Thoracic aorta (tissue), 2 donors: ENCODE measurements at regions not wholly inside any gene's neighbourhood (a gene's known extent, or its start where the extent isn't known, plus 50 kb on each side); places are given as distances from the start of the nearest gene placed in this dataset.

Experiments
- ATAC-seq: fragments of 150-250 bp; one replicate; pipeline ENCODE4 v1.8.0; 2017; ENCODE audit warnings: low read depth; ENCODE audit not compliant: insufficient number of reproducible peaks, low FRiP score
- DNase-seq: peaks from one replicate; pipeline ENCODE4 v3.0.0-alpha.2; 2020; ENCODE audit warnings: low spot score
- H3K27ac ChIP-seq, 2 donors: fragments of 200-600 bp; sonication (generic); 1 replicate in 1 of 2; 2 replicates in 1 of 2; pipeline ENCODE4 v1.5.1; 2016; ENCODE audit warnings: mild to moderate bottlenecking in 2 of 2, moderate library complexity in 2 of 2
- H3K27me3 ChIP-seq: fragments of 200-600 bp; sonication (generic); replicated peaks from 2 replicates; pipeline ENCODE4 v1.6.0; 2016; ENCODE audit warnings: mild to moderate bottlenecking; ENCODE audit not compliant: insufficient read depth
- H3K36me3 ChIP-seq: fragments of 200-600 bp; sonication (generic); one replicate; pipeline ENCODE4 v1.5.1; 2016
- H3K4me1 ChIP-seq, 2 donors: fragments of 200-600 bp; sonication (generic); 1 replicate in 1 of 2; 2 replicates in 1 of 2; pipeline versions ENCODE4 v1.5.1 to v1.6.0; 2016; ENCODE audit warnings: low read depth in 2 of 2, mild to moderate bottlenecking in 1 of 2; ENCODE audit not compliant: control insufficient read depth in 1 of 2
- H3K4me3 ChIP-seq: fragments of 200-600 bp; sonication (generic); 2 replicates; pipeline ENCODE4 v1.5.1; 2016; ENCODE audit warnings: mild to moderate bottlenecking
- H3K9me3 ChIP-seq: fragments of 200-600 bp; sonication (generic); 2 replicates; pipeline ENCODE4 v1.5.1; 2016
- TF ChIP-seq, protein P1 (sequence below): fragments of 200-600 bp; sonication (generic); IDR thresholded peaks from one replicate; pipeline ENCODE4 v1.5.1; 2019; ENCODE audit warnings: antibody characterized with exemption

DNA sequence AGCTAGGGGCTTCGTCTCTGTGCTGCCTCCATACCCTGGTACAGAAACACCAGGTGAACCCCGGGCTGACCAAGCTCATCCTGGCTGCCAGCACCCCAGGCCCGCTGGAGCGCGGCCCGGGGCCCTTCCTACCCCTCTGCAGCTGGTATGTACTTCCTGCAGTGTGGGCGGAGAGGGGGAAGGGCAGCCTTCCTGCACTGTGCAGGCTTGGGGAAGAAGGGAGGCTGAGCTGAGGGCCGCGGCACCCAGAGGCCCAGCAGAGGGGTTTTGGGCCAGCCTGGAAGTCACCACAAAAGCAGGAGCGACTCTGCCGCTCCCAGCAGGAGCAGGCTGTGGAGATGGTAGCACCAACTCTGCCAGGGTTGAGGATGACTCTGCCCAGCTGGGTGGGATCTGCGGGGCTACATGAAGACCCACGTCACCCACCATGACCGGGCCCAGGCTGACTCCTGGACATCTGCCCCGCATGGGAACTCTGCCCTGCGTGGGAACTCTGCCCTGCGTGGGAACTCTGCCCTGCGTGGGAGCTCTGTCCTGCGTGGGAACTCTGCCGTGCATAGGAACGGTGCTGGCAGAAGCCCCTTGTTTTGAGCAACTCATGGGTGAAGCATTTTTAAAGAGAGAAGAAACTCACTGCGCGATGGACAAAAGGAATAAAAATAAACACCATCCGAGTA is 273.3 kb downstream of the NDUFA10 start:
- no peak for ATAC-seq
- Histone ChIP-seq H3K4me3 (peak overlapping the region; percentile 54), H3K27ac (peak overlapping the region; percentile 52 to 56), H3K36me3 (no peaks in the 10 kb centered on the region), H3K4me1 (peaks cover 23 to 49% of the 10 kb centered on the region in 2 donors), H3K9me3 (no peaks in the 10 kb centered on the region), H3K27me3 (no peaks in the 10 kb centered on the region)
- DNase-seq, result no peak
- TF ChIP-seq, protein P1, sequence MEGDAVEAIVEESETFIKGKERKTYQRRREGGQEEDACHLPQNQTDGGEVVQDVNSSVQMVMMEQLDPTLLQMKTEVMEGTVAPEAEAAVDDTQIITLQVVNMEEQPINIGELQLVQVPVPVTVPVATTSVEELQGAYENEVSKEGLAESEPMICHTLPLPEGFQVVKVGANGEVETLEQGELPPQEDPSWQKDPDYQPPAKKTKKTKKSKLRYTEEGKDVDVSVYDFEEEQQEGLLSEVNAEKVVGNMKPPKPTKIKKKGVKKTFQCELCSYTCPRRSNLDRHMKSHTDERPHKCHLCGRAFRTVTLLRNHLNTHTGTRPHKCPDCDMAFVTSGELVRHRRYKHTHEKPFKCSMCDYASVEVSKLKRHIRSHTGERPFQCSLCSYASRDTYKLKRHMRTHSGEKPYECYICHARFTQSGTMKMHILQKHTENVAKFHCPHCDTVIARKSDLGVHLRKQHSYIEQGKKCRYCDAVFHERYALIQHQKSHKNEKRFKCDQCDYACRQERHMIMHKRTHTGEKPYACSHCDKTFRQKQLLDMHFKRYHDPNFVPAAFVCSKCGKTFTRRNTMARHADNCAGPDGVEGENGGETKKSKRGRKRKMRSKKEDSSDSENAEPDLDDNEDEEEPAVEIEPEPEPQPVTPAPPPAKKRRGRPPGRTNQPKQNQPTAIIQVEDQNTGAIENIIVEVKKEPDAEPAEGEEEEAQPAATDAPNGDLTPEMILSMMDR, result no peak

DNA sequence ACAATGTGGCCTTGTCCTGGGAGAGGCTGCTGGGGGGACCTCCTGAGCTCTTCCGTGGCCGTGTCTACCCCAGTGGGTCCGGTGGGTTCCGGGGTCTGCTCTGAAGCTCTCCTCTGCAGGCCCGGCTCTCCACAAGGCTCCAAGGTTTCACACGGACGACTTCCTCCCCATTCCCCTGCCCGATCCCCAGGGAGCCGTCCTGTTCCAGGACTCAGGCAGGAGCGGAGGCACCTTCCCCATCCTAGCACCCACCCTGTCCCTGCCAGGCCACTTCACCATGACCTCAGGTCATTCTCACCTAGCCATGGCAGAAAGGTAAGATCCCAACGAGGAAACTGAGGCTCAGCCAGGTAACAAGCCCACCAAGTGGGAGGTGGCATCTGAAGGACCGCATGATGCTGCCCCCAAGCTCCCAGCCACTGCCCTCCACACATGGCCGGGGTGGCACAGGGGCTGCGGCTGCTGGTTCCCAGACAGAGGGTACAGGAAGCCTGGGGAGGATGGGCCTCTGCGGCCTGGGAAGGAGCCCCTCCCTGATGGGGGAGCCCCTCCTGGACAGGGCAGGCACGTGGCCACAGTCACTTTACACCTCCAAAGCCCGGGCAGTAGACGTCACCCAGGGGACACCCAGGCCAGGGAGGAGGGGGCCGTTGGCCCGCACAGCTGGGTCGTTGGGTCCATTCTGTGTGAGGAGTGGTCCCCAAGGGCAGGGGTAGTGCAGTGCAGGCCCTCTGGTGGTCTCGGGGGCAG is 274.0 kb downstream of the NDUFA10 start:
- Histone ChIP-seq H3K36me3 (no peaks in the 10 kb centered on the region), H3K27me3 (no peaks in the 10 kb centered on the region), H3K4me1 (peaks cover 19 to 42% of the 10 kb centered on the region in 2 donors), H3K27ac (peak overlapping the region; percentile 52 to 56), H3K9me3 (no peaks in the 10 kb centered on the region), H3K4me3 (no peak overlapping the region)
- DNase-seq (no peak), ATAC-seq (no peak)
- TF ChIP-seq, protein P1, result no peak

DNA sequence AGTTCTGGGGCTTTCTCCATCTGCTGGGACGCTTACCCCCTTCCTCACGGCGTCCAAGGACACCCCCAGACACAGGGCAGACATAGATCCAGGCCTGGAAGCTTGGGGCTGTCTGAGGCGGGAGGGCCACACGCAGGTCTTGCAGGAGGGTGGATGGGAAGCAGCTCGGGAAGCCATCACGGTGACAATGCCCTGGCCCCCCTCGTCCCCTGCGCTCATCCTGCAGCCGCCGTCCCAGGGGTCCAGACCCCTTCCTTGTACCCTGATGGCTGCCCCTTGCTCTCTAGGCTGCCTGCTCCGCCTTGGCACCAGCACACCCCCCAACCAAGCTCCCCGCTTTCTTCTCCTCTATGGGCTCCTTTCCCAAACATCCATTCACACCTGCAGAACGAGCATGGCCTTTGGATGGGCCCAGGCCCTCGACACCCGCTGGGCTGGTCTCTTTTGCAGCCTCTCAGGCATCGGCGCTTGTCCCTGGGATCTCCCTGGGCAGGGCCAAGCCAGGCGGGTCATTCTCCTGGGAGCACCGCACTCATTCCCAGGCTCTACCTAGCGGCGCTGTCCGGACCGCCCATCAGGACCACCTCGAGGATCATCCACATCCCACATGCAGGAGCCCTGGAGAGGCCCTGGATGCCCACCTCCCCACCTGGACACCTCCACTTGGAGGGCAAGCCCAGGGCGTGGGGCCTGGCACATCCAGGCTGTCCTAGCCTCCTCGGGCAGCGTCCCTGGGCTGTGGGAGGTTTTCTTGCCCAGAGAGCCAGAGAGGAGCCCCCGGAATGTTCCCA is 274.9 kb downstream of the NDUFA10 start:
- no peaks in the 10 kb centered on the region for H3K27me3 ChIP-seq
- DNase-seq (no peak), ATAC-seq (no peak)
- no peaks in the 10 kb centered on the region for H3K9me3 ChIP-seq
- peaks cover 15 to 35% of the 10 kb centered on the region in 2 donors for H3K4me1 ChIP-seq
- TF ChIP-seq, protein P1, result no peak
- no peak overlapping the region for H3K27ac ChIP-seq
- no peaks in the 10 kb centered on the region for H3K36me3 ChIP-seq
- H3K4me3 ChIP-seq, result no peak overlapping the region

DNA sequence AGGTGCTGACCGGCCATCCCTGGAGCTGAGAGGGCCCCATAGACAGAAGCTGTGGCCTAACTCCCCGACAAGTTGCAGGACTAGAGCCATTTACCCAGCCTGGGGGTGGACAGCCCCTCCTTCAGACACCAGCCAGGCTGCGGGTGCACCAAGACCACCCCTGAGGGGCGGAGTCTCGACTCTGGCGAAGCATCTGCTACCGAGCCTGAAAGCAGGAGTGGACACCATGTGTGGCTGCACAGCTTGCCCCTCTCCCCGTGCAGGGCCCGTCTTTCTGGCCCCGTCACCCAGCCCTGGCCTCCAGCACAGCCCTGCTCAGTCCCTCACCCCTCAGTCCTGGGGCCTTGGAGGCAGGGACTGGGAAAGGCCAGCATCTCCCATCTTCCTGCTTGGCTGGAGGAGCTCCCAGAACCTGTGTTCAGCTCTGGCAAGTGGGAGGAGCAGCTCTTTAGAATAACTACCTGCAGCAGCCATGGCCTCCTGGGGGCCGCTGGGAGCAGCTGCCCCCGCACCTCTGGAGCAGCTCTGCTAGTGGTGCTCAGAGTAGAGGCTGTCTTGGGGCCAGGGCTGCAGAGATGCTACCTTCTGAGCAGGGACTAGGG is 275.8 kb downstream of the NDUFA10 start:
- Histone ChIP-seq H3K27me3 (no peaks in the 10 kb centered on the region), H3K4me1 (peaks cover 15 to 32% of the 10 kb centered on the region in 2 donors), H3K27ac (no peak overlapping the region), H3K4me3 (no peak overlapping the region), H3K36me3 (no peaks in the 10 kb centered on the region), H3K9me3 (no peaks in the 10 kb centered on the region)
- ATAC-seq (no peak), DNase-seq (no peak)
- TF ChIP-seq, protein P1, result no peak
